ENCODE measurements at regions not wholly inside any gene's neighbourhood (a gene's known extent, or its start where the extent isn't known, plus 50 kb on each side); places are given as distances from the start of the nearest gene placed in this dataset.

GRCh38 chr5:163760498-163760897 is 255.1 kb downstream of the MAT2B start:
- FAIRE-seq (no peak), DNase-seq (ENCODE audit: extremely low spot score, insufficient read length, low read depth) (no peak)

- DNase-seq (ENCODE audit: extremely low spot score, insufficient read length, low read depth) (no peak), FAIRE-seq (no peak)
These were observed 261.7 kb downstream of the MAT2B start for GRCh38 chr5:163766936-163767670.

- FAIRE-seq (no peak), DNase-seq (ENCODE audit: extremely low spot score, insufficient read length, low read depth) (no peak)
These were observed 265.2 kb downstream of the MAT2B start for GRCh38 chr5:163770625-163771024.

DNA sequence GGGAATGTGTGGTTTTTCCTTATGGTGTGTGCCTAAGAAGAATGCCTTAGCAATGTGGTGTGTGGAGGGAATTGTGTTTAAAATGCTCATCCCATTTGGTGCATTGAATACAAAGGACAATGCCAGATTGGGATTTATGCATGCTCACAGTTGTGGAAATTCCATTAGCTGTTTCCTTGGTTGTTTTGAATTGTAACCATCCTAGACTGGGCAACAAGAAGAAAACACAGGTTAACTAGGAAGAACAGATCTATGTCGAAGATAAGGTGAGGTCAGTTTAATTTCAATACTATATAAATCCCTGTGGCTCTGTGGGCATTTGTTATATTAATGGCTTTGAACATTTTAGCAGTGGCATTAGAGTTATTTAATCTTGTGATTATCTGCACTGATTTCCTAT is 266.8 kb downstream of the MAT2B start:
- DNase-seq (ENCODE audit: extremely low spot score, insufficient read length, low read depth), result no peak
- FAIRE-seq, result no peak

DNA sequence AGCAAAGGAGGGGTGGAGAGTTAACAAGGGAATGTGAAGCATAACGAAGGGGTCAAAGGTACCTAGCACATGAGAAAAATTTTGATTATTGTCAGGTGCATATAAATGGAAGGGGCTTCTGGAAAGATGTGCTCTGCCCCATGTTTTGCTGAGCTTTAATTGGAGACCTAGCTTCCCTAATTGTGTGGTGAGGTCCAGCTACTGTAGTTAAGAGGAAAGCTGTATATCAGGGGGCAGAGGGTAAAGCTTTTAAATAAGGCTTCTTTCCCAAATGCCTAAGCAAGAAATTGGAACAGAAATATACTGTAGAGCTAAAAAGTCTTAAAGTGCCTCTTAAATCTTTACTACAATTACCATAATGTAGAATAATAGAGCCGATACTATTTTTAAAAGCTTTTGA is 267.2 kb downstream of the MAT2B start:
- no peak for DNase-seq (ENCODE audit: extremely low spot score, insufficient read length, low read depth)
- no peak for FAIRE-seq

DNA sequence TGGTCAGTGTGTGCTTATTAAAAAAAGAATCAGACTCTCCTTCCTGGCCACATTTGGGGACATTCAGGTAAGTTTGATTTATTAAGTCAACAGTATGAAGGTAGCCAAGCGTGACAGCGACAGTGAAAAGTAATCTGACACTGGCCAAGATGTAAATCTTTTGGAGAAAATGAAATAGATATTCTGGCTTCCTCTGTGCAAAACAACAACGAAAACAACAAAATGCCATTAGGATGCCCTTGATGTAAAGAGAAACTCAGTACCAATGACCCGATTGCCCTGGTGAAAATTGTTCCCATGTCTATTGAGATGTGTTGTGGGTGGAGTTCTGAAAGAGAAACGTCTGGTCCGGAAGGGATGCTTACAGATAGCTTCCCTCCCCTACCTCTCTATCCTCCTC is 267.8 kb downstream of the MAT2B start:
- no peak for DNase-seq (ENCODE audit: extremely low spot score, insufficient read length, low read depth)
- no peak for FAIRE-seq

GRCh38 chr5:163789870-163790269 is 284.5 kb downstream of the MAT2B start:
- DNase-seq (ENCODE audit: extremely low spot score, insufficient read length, low read depth) (no peak), FAIRE-seq (no peak)

DNA sequence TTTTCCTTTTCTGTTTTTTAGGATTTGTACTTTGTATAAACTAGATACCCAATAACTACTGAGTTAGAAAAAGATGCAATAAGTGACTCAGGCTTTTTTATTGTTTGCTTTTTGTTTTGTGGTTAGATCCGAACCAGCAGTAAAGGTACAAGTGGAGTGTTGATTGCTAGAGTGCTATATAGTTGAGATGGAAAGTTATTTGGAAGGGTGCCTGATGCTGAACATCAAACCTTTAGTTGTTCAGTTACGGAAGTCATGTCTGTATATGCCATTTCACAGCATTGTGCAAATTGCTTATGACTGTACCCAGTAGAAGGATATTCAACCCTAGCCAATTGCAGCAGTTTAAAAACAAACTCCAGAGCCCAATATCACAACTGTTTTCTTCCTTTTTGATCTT is 285.1 kb downstream of the MAT2B start:
- FAIRE-seq (no peak), DNase-seq (ENCODE audit: extremely low spot score, insufficient read length, low read depth) (no peak)

DNA sequence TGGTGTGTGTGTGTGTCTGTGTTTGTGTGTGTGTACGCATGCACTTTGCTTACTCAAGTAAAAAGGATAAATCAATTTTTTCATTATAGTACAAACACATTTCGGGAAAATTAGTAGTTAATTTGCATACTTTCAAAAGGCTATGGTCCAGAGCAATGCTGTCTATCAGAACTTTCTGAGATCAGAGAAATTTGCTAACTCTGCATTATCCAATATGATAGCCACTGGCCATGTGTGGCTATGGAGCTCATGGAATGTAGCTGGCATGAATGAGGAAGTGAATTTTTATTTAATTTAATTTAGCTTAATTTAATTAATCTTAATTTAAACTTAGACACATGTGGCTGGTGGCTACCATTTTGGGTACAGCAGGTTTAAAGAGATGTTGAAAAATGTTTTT is 289.6 kb downstream of the MAT2B start:
- no peak for DNase-seq (ENCODE audit: extremely low spot score, insufficient read length, low read depth)
- no peak for FAIRE-seq

GRCh38 chr5:163807781-163808180 is 302.4 kb downstream of the MAT2B start:
- no peak for FAIRE-seq
- DNase-seq (ENCODE audit: extremely low spot score, insufficient read length, low read depth), result no peak

DNA sequence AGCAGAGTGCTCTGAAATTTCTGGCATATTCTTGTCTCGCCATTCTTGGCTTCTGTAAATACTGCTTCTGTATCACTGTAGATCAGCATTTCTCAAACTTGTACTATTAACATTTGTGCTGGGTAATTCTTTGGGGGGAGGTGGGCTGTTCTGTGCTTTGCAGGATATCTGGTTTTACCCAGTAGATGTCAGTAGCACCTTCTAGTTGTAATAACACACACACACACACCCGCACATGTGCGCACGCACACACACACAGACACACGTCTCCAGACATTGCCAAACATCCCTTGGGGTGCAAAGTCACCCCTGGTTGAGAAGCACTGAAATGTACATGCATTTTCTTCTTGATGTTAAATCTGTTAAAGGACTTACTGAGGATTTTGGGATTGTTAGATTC is 304.1 kb downstream of the MAT2B start:
- DNase-seq (ENCODE audit: extremely low spot score, insufficient read length, low read depth) (no peak), FAIRE-seq (no peak)

GRCh38 chr5:163813900-163814299 is 308.5 kb downstream of the MAT2B start:
- FAIRE-seq (no peak), DNase-seq (ENCODE audit: extremely low spot score, insufficient read length, low read depth) (no peak)

- DNase-seq (ENCODE audit: extremely low spot score, insufficient read length, low read depth), result no peak
- no peak for FAIRE-seq
These were observed 309.9 kb downstream of the MAT2B start for GRCh38 chr5:163815240-163815791.

- DNase-seq (ENCODE audit: extremely low spot score, insufficient read length, low read depth) (no peak), FAIRE-seq (no peak)
These were observed 315.7 kb downstream of the MAT2B start for GRCh38 chr5:163821142-163821541.

DNA sequence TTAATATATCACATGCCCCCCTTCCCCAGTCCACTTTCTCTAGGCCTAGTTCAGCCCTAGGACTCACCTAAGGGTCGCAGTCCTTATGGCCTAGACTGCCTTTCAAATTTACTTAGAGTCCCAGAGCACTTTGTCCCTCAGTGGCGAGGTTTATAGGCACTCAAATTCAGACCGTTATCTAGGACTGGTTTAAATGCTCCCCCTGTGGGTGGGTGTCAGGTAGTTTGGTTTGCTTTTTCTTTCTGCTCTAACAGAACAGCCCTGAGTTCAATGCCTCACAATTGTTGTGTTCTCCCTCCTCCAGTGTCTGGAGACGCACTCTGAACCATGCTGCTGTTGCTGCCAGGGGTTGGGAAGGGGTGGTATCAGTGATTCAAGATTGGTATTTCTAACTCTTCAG is 317.1 kb downstream of the MAT2B start:
- FAIRE-seq (no peak), DNase-seq (ENCODE audit: extremely low spot score, insufficient read length, low read depth) (no peak)

GRCh38 chr5:163825661-163826060 is 320.2 kb downstream of the MAT2B start:
- FAIRE-seq, result no peak
- no peak for DNase-seq (ENCODE audit: extremely low spot score, insufficient read length, low read depth)

- no peak for DNase-seq (ENCODE audit: extremely low spot score, insufficient read length, low read depth)
- no peak for FAIRE-seq
These were observed 320.8 kb downstream of the MAT2B start for GRCh38 chr5:163826201-163826600.

DNA sequence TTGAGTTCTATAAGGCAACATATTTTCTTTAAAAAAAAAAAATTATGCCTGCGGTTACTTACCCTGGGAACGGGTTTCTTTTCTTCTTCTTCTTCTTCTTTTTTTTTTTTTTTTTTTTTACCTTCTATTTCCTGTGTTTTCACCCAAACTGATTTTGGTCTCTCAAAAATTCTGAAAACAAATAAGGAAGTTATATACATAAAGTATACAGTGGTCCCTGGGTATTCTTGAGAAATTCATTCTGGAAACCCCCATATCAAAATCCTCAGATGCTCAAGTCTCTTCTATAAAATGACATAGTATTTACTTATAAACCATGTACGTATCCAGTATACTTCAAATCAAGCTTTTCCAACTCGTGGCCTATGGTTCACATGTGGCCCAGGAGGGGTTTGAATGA is 326.7 kb downstream of the MAT2B start:
- DNase-seq (ENCODE audit: extremely low spot score, insufficient read length, low read depth) (no peak), FAIRE-seq (no peak)

DNA sequence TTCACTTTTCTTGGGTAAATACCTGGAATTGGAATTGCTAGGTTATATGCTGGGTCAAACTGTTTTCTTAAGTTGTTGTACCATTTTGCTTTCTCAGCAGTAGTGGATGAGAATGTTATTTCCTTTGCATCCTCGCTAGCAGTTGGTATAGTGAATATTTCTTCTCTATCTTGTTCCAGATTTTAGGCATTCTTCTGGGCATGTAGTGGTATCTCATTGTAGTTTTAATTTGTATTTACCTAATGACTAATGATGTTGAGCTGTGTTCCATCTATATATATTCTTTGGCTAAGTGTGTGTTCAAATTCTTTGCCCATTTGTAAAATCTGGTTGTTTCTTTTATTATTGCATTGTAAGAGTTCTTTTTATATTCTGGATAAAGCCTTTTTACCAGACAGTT is 333.3 kb downstream of the MAT2B start:
- FAIRE-seq, result no peak
- DNase-seq (ENCODE audit: extremely low spot score, insufficient read length, low read depth), result no peak

- DNase-seq (ENCODE audit: extremely low spot score, insufficient read length, low read depth) (no peak), FAIRE-seq (no peak)
These were observed 341.1 kb downstream of the MAT2B start for GRCh38 chr5:163846512-163846911.

- FAIRE-seq (no peak), DNase-seq (ENCODE audit: extremely low spot score, insufficient read length, low read depth) (no peak)
These were observed 350.3 kb downstream of the MAT2B start for GRCh38 chr5:163855754-163856153.

- FAIRE-seq, result no peak
- no peak for DNase-seq (ENCODE audit: extremely low spot score, insufficient read length, low read depth)
These were observed 356.3 kb downstream of the MAT2B start for GRCh38 chr5:163861670-163862069.

All from GM18507 (cell line).